RWPE2 (cell line): ENCODE measurements at regions not wholly inside any gene's neighbourhood (a gene's known extent, or its start where the extent isn't known, plus 50 kb on each side); places are given as distances from the start of the nearest gene placed in this dataset.
A peak's percentile ranks its signal among the peaks of the same experiment; 100 is the strongest.

Experiments
- ATAC-seq: fragments of 200-7000 bp; cut with Tn5 transposase; 3 replicates; pipeline ENCODE4 v1.9.1; 2021; ENCODE audit warnings: low read depth
- DNase-seq: peaks from one replicate; pipeline ENCODE4 v3.0.0-alpha.2; 2020; ENCODE audit warnings: low spot score
- H3K27ac ChIP-seq: fragments of 450-650 bp; 2 replicates; pipeline ENCODE4 v1.5.1; 2017; ENCODE audit warnings: mild to moderate bottlenecking; ENCODE audit not compliant: poor library complexity, severe bottlenecking
- H3K27me3 ChIP-seq: fragments of 250-450 bp; sonication (Bioruptor Pico); 2 replicates; pipeline ENCODE4 v1.5.1; 2021; ENCODE audit warnings: mild to moderate bottlenecking, moderate library complexity; ENCODE audit not compliant: insufficient read depth, poor library complexity, severe bottlenecking
- H3K36me3 ChIP-seq: fragments of 250-450 bp; sonication (Bioruptor Pico); 2 replicates; pipeline ENCODE4 v1.5.1; 2020; ENCODE audit warnings: low read depth, mild to moderate bottlenecking, moderate library complexity
- H3K4me1 ChIP-seq: fragments of 250-450 bp; sonication (Bioruptor Pico); 2 replicates; pipeline ENCODE4 v1.5.1; 2021; ENCODE audit warnings: mild to moderate bottlenecking, moderate library complexity; ENCODE audit not compliant: insufficient read depth, poor library complexity, severe bottlenecking
- H3K4me3 ChIP-seq: fragments of 250-450 bp; sonication (Bioruptor Pico); 2 replicates; pipeline ENCODE4 v1.5.1; 2021; ENCODE audit warnings: mild to moderate bottlenecking, moderate library complexity; ENCODE audit not compliant: severe bottlenecking
- H3K9me3 ChIP-seq: fragments of 250-450 bp; sonication (Bioruptor Pico); 2 replicates; pipeline ENCODE4 v1.5.1; 2021; ENCODE audit warnings: mild to moderate bottlenecking, moderate library complexity; ENCODE audit not compliant: severe bottlenecking
- TF ChIP-seq, protein P1 (sequence below): fragments of 450-650 bp; IDR thresholded peaks from one replicate; pipeline ENCODE4 v1.5.1; 2017; ENCODE audit warnings: mild to moderate bottlenecking, moderate library complexity; ENCODE audit not compliant: poor library complexity, severe bottlenecking

- TF ChIP-seq, protein P1, sequence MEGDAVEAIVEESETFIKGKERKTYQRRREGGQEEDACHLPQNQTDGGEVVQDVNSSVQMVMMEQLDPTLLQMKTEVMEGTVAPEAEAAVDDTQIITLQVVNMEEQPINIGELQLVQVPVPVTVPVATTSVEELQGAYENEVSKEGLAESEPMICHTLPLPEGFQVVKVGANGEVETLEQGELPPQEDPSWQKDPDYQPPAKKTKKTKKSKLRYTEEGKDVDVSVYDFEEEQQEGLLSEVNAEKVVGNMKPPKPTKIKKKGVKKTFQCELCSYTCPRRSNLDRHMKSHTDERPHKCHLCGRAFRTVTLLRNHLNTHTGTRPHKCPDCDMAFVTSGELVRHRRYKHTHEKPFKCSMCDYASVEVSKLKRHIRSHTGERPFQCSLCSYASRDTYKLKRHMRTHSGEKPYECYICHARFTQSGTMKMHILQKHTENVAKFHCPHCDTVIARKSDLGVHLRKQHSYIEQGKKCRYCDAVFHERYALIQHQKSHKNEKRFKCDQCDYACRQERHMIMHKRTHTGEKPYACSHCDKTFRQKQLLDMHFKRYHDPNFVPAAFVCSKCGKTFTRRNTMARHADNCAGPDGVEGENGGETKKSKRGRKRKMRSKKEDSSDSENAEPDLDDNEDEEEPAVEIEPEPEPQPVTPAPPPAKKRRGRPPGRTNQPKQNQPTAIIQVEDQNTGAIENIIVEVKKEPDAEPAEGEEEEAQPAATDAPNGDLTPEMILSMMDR, result no peak
- Histone ChIP-seq H3K4me1 (no peaks in the 10 kb centered on the region), H3K4me3 (no peak overlapping the region), H3K27ac (no peak overlapping the region), H3K9me3 (no peaks in the 10 kb centered on the region), H3K27me3 (no peaks in the 10 kb centered on the region), H3K36me3 (no peaks in the 10 kb centered on the region)
- DNase-seq, result no peak
- no peak for ATAC-seq
These were observed 228.3 kb downstream of the MFSD1 start for GRCh38 chr3:159030138-159030670.

DNA sequence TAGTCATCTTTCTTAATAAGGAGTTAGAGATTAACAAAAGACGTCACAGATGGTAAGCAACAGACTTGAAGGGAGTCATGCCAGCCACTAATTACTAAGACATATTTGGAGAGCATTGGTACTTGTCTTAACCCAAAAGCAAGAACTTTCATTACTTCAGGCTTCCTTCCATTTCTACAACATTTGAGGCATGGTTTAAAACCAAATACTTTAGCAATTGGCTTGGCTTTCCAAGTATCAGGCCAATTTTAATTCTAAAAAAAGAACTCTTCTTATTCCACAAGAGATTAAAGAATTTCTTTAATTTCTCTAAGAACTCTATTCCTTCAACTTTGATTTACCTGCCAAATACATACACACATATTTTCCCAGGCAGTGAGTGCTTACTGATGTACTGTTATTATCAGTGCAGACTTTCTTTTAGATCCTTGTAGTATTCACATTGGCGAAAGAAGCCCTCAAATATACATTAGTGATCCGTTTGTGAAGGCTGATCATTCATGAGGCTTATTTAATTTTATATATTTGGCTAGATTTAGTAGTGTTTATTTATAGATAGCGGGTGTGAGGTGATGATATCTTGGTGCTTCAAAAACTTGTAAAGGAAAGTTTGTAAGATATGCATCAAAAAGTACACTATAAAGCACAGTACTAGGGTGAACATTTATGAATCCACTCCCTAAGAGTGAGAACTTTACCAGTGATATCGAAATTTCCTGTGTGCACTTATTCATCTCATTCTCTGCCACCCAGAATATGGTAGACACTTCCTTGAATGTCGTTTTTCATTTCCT is 229.2 kb downstream of the MFSD1 start:
- TF ChIP-seq, protein P1, result no peak
- ATAC-seq (no peak), DNase-seq (no peak)
- Histone ChIP-seq H3K9me3 (no peaks in the 10 kb centered on the region), H3K27me3 (no peaks in the 10 kb centered on the region), H3K27ac (no peak overlapping the region), H3K4me3 (no peak overlapping the region), H3K36me3 (no peaks in the 10 kb centered on the region), H3K4me1 (no peaks in the 10 kb centered on the region)

GRCh38 chr3:159032311-159032710 is 230.5 kb downstream of the MFSD1 start:
- ATAC-seq, result peak; percentile 71
- no peaks in the 10 kb centered on the region for H3K36me3 ChIP-seq
- TF ChIP-seq, protein P1, result no peak
- H3K27me3 ChIP-seq, result no peaks in the 10 kb centered on the region
- H3K9me3 ChIP-seq, result no peaks in the 10 kb centered on the region
- no peak overlapping the region for H3K27ac ChIP-seq
- no peak overlapping the region for H3K4me3 ChIP-seq
- no peak for DNase-seq
- H3K4me1 ChIP-seq, result no peaks in the 10 kb centered on the region

DNA sequence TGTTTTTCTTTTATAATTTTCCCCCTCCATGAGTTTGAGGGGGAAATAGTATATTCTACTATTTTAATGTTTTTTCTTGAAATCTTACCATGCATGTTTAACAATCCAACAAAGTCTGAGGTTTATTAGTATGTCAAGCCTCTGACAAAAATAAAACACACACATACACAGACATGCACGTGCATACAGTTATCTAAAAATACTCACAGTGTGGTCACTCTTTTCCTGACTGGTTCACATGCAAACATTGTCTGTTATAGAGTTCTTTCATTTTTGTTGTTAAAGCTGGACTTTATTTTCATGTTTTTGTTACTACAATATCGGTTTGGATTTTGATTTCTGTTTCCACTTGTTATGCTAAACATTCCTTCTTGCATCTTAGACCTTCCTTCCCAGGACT is 236.6 kb downstream of the MFSD1 start:
- TF ChIP-seq, protein P1, result no peak
- no peaks in the 10 kb centered on the region for H3K9me3 ChIP-seq
- H3K4me1 ChIP-seq, result no peaks in the 10 kb centered on the region
- ATAC-seq (no peak), DNase-seq (no peak)
- H3K36me3 ChIP-seq, result no peaks in the 10 kb centered on the region
- H3K27me3 ChIP-seq, result no peaks in the 10 kb centered on the region
- no peak overlapping the region for H3K27ac ChIP-seq
- H3K4me3 ChIP-seq, result no peak overlapping the region

- Histone ChIP-seq H3K36me3 (no peaks in the 10 kb centered on the region), H3K4me1 (no peaks in the 10 kb centered on the region), H3K4me3 (no peak overlapping the region), H3K9me3 (no peaks in the 10 kb centered on the region), H3K27me3 (no peaks in the 10 kb centered on the region), H3K27ac (no peak overlapping the region)
- ATAC-seq (no peak), DNase-seq (no peak)
- TF ChIP-seq, protein P1, result no peak
These were observed 237.4 kb downstream of the MFSD1 start for GRCh38 chr3:159039286-159039685.
